Stimulated activated CD4-positive, alpha-beta T cell treated with anti-CD3 and anti-CD28 coated beads, Interleukin-15, amount 100 ng/mL, for 48 hours (primary cell): ENCODE measurements at regions not wholly inside any gene's neighbourhood (a gene's known extent, or its start where the extent isn't known, plus 50 kb on each side); places are given as distances from the start of the nearest gene placed in this dataset.
"Not testable (repeated sequence)": the region's sequence is repeated elsewhere in the genome, so short reads cannot be mapped to it uniquely, and the experiment has no call there.

Experiments
- DNase-seq, 2 donors: peaks; one replicate each; pipeline ENCODE4 v3.0.0-alpha.2; 2020; ENCODE audit warnings: low read depth in 2 of 2

DNA sequence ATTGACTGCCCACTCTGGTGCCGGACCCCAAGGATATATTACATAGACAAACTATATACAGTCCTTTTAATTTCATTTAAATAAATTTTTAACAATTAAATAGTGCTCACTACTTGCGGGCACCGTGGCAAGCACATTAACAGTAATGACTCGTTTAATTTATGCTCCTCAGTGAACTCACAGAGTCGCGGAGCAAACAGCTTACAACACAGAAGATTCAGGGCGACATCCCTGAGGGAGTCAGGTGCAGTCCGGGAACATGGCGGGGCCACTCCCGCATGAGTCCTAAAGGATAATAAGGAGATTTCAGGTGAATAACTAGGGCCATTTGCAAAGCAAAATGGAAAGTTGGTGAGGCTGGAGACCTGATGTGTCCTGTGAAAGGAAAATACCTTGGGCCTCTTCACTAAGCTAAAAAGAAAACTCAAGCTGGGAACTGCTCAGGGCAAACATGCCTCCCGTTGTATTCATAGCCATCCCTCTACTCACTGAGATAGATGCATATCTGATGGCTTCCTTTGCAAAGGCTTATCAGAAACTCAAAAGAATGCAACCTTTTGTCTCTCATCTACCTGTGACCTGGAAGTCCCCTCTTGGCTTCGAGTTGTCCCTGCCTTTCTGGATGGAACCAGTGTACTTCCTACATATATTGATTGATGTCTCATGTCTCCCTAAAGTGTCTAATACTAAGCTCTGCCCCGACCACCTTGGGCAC lies 125.6 kb downstream of the KLF6 start:
- no peak for DNase-seq

DNA sequence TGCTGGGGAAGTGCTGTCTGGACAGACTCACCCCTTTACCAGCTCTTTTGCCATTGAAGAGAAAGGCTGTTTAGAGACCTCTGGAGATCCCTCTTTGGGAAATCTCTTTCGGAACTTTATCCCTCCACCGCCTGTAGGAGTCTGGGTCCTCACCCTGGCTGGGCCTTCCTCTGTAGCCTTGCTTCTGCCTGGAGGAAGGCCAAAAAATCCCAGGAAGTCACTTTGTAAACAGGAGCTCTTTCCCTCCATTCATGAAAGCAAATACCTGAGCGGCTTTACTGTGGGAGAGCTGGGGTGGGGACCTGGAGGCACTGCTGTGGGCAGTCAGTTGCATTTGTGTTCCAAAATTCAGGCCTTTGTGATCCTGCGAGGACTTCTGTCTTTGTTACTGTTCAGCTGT lies 126.2 kb downstream of the KLF6 start:
- no peak for DNase-seq

DNA sequence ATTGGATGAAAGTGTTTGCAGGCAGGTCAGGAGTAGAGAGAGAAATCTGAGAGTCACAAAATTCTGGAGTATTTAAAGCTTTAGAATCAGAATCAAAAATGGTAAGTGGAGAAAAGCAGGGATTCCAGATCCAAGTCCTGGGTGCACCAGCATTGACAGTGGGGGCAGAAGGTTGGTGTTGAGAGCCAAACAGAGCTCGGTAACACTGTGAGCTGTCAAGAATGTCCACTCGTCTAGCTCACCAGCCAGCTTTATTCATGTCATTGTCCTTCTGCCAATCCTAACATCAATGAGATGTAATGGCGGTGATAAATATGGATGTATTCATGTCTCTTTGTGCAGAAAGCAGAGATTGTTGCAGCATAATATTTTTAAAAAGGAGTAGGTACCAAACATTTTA lies 128.8 kb downstream of the KLF6 start:
- DNase-seq = no peak

DNA sequence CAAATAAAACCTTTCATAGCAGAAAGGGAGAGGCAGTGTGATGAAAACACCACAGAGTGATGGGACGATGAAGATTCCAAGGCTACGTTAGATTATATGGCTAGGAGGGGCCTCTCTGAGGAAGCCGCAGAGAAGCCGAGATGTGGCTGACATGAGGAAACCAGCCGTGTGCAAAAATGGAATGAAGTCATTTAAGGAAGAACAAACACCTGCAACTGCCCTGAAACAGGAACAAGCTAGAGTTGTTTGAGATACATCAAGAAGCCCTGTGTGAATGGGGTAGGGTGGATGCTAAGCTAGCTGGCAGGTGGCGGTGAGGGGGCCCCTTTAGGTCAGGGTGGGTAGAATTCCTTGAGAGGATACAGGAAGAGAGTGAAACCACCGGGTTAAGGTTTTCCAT lies 129.5 kb downstream of the KLF6 start:
- no peak for DNase-seq

DNA sequence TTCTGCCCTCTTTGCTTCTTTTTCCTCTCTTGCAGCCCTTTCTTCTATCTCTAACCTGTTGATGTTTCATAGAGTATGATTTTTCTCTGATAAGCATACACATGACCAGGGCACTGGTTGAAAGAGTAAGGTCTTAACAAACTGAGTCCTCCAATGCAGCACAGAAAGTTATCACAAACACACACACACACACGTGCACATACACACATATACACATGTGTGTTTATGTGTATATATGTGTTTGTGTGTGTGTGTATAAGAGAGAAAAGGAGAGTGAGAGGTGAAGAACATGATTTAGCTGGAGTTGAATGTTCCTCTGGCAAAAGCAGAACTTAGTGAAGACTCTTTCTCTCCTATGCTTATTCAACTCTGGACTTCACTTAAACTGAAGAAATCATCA lies 130.0 kb downstream of the KLF6 start:
- no peak for DNase-seq

DNA sequence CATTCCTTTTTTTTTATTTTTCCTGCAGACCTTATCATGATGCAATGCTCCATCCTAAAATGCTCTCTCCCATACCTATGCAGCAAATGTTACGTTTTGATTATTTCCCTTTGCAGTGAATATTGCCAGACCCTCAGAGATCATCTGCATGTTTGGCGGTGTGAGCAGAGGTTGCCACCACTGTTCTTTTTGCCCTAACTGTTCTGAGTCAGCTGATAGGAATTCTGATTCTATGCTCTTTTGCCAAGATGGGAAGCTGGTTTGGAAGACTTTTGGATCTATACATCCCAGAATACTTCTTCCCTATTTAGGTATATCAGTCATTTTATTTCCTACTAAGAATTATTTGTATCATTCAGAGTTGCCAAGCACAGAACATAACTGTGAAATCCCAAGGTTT lies 130.5 kb downstream of the KLF6 start:
- DNase-seq = no peak

DNA sequence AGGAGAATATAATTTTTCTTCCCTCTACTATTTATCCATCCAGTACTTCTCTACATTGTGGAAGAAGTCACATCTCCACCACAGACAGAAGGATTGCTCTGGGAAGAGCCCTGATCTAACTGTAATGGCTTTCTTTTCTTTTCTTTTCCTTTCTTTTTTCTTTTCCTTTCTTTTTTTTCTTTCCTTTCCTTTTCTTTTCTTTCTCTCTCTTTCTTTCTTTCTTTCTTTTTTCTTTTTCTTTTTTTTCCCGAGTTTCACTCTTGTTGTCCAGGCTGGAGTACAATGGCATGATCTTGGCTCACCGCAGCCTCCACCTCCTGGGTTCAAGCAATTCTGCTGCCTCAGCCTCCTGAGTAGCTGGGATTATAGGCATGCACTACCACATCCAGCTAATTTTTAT lies 131.7 kb downstream of the KLF6 start:
- DNase-seq = not testable (repeated sequence)

DNA sequence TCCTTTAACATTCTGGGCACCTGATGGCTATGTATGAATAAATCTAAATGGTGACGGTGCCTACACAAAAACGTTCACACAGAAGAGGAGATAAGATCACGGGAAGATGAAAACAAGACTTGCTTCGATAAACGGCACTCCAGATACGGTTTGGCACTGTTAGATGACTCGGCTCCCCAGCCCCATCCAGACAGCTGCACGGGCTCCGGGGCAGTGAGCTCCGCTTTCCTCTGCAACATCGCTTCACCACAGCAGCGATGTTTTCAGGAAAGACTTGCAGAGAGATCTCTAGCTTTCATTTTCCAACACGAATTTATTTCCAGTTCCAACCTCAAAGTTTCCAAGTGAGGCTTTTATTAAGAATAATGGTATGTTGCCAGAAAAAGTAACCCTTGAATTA lies 132.1 kb downstream of the KLF6 start:
- DNase-seq = peak in 1 of 2 donors; percentile 29

DNA sequence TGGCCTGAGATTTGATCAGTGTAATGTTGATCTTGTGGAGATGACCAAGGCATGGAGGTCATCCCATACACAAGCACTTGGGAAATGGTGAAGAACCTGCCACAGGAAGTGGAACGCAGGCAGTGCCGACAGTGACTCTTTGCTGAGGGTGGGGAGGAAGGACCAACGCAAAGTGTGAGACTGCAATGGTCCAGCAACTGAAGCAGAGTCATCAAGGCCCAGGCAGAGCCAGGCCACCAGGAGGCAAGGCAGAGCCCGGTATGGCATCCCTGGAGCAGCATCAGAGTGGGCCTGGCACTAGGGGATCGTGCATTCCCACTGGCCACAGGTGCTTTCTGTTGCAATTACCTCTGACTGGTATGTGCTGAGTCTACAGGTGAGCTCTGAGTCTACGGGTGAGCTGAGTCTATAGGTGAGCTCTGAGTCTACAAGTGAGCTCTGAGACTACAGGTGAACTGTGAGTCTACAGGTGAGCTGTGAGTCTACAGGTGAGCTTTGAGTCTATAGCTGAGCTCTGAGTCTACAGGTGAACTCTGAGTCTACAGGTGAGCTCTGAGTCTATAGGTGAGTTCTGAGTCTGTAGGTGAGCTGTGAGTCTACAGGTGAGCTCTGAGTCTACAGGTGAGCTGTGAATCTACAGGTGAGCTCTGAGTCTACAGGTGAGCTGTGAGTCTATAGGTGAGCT lies 132.9 kb downstream of the KLF6 start:
- no peak for DNase-seq

DNA sequence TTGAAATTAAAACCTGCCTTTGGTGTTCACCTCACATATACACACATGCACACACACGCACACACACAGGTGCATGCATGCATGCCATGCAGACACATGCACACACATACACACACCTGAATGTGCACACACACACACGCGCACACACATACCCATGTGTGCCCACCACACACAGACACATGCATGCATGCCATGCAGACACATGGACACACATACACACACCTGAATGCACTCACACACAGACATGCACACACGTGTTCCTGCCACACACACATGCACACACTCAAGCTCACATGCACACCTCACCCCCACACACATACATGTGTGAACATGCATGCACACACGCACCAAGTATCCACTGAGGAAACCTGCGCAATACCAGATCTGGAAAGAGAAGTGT lies 136.4 kb downstream of the KLF6 start:
- no peak for DNase-seq

DNA sequence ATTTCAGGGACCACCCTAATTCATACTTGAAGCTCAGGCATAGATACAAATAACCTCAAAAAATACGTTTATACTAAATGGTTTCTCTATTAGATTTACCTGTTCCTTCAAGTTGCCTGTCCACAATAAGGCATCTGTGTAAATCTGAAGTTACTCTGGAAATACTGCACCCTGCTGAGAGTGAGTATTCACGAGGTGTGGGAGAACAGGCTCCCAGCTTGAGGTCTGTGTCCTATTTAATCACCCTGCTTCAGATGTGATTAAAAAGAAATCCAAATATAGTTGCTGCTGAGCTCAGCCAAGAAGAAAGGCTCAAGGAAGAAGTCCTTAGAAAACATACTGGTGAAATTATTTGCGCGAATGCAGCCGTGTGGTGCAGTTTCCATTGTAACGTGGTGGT lies 136.8 kb downstream of the KLF6 start:
- no peak for DNase-seq

DNA sequence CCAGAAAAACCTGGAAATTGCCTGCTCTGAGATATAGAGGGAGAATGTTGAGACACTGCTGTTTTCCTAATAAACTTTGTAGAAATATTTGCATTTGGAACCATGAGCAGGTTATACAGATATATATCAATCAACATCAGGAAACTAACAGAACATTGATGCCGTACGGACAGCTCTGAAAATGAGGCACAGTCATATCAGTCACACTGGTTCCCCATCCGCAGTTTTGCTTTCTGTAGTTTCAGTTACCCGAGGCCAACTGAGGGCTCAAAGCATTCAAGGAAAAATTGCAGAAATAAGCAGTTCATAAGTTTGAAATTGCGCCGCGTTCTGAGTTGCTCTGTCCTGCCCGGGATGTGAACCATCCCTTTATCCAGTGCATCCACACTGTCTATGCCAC lies 137.9 kb downstream of the KLF6 start:
- no peak for DNase-seq

DNA sequence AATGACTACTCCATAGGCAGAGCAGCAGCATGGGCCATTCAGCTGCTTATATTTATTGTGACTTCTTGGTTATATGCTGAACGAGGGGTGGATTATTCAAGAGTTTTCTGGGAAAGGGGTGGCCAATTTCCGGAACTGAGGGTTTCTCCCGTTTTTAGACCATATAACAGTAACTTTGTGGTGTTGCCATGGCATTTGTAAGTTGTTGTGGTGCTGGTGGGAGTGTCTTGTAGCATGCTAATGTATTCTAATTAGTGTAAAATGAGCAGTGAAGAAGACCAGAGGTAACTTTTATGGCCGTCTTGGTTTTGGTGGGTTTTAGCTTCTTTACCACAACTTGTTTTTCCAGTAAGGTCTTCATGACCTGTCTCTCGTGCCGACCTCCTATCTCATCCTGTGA lies 139.6 kb downstream of the KLF6 start:
- DNase-seq = no peak

DNA sequence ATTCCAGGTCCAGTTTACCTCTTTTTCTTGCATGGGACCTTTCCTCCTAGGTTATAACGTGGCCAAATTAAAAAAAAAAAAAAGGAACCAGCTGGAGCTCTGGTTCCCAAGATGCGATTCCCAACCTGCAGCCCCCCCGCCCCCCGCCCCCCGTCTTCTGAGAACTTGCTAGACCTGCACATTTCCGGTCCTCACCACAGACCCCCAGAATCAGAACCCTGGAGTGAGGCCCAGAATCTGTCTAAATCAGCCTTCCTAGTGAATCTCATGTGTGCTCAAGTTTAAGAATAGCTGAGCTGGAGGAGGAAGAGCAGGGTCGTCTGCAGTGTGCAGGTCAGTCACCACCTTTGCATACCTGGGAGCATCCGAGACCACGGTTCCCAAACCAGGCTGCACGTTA lies 144.2 kb downstream of the KLF6 start:
- DNase-seq = no peak

DNA sequence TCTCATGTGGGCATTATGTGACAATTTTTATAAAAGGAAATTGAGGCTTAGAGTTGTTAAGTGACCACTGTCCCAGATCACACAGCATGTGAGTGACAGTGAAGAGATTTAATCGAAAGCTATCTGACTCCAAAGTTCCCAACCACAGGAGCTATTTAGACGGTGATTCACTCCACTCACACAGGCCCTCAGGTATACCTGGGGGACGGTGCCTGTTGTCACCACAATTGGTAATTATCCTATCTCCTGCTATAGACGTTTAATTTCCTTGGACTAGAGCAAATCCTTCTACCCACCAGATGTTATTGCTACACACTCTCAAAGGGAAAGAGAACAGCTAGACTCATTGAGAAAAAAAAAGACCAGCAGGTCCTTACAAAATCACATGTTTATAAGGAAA lies 145.5 kb downstream of the KLF6 start:
- DNase-seq = no peak

DNA sequence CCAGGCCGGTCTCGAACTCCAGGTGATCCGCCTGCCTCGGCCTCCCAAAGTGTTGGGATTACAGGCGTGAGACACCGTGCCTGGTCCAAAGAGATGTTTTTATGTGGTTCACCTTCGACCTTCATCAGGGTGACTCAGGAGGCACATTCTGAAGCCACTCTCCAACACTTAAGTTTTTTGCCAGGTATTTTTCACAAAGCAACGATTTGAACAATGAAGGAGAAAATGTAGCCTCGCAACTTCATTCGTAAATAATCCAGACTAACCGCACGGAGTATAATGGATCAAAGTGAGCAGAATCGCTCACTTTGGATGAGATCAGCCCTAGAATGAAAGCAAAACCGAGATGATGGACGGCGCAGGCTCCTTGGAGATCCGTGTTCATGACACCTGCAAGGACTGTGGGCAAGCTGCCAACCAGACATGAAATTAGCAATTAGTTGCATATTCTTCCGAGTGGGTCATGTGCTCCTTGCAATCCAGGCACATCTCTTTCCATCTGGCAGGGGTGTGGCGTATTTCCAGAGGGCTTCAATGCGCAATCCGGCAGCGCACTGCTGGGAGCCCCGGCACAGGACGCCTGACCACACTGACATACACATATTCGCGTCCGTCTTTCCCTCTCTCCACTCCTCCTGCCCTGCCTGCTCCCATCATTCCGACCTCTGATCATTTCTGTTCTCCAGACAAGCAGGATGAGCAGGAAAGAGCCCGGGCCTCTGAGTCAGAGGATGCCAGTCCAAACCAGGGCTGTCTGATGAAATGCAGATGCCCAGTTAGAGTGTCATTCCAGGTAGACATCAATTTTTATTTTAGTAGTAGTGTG lies 148.4 kb downstream of the KLF6 start:
- no peak for DNase-seq

DNA sequence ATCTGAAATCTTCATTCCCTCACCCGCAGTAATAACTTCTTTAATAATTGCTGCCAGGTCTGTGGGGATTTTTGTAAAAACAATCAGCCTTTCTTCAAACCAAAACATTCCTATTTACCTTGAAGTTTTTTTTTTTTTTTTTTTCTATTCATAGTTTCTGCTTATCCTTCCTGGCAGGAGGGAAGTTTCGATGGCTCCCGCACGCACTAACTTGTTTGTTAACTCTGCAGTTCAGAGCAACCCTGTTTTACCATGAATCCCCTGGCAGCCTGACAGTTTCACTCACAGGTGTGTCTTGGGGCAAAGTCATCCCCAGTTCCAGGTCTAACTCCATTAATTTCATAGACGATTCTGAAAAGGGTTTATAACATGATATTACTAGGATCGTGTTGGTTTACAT lies 149.3 kb downstream of the KLF6 start:
- no peak for DNase-seq

DNA sequence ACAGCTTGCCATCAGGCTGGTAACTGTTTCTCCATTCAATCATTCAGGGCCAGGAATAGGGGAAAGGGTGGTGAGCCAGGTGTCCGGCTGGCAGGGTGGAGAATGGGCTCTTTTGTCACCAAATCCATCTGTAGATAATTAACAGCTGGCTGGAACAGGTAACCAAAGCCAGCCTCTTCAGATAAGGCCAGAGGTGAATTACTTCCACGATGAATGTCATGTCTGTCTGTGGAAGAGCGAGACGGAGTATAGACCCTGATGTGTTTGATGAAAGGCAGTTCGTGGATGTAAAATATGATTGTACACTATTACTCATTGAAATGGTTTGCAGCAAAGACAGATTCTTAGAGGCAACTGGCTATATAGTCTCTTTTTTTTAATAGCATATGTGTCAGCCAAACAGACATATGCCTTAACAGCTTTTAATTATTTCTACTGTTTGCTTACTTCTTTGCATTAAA lies 149.8 kb downstream of the KLF6 start:
- no peak for DNase-seq

DNA sequence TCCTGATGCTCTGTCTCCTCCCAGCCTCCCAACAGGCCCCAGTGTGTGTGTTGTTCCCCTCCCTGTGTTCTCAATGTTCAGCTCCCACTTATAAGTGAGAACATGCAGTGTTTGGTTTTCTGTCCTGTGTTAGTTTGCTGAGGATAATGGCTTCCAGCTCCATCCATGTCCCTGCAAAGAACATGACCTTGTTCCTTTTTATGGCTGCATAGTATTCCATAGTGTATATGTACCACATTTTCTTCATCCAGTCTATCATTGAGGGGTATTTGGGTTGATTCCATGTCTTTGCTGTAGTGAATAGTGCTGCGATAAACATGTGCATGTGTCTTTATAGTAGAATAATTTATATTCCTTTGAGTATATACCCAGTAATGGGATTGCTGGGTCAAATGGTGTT lies 150.4 kb downstream of the KLF6 start:
- not testable (repeated sequence) for DNase-seq

DNA sequence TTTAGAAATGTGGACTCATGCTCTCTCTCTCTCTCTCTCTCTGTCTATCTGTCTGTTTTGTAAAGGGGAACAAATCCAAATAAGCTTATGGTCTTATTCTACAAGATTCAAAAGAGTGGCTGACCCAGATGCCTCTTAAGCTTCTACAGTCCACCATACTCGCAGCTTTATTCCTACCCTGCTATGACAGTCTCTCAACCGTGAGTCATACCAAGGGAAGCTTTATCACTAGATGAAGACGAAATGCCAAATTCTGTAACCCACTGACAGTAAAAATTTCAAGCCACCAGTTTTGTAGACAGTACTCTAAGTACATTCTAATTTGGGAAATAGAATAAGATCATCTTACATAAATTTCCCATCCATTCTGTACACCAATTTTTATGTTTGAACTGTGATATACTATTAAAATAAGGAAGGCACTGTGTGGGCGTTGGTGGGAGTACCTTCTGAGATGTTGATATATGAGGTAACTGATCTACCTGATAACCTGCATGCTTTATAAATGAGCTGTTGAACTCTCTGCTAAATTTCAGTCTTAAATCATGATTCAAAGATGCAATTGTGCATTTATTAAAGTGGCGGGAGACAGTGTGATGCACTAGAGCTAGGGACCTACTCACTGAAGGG lies 153.2 kb downstream of the KLF6 start:
- no peak for DNase-seq

DNA sequence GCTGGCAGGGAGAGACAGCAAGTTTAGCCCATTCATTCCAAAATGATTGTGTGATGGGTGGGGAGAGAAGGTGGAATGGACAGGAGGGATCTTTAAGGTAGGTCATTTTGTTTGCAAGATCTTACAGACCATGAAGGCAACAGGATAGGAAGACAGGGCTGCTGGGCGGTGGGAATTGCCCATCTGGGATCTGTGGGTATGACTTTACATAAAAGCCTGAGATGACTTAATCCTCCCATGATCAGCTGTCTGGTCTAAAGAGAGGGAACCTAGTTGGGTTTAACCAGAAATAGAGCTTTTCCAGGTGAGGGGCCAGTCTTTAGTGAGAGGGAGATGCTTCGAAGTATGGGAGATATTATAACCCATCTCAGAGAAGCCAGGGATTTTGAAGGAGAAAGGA lies 153.7 kb downstream of the KLF6 start:
- no peak for DNase-seq
